A673 (cell line): ENCODE measurements at regions not wholly inside any gene's neighbourhood (a gene's known extent, or its start where the extent isn't known, plus 50 kb on each side); places are given as distances from the start of the nearest gene placed in this dataset.

Experiments used
- BruUV-seq: library from RNA; stranded (reverse); fragments of 400-500 nt; replicated peaks from 2 replicates; lab custom pipeline; 2021; lab: Mats Ljungman, UMichigan
- CTCF ChIA-PET: fragments of 300-600 bp; sonication (Branson Sonifier 250); formaldehyde crosslinking; loops from one replicate; lab custom pipeline; 2022; ENCODE audit warnings: antibody characterized with exemption; lab: Charles Lee
- POLR2A ChIA-PET: fragments of 300-600 bp; sonication (Branson Sonifier 250); formaldehyde crosslinking; loops from one replicate; lab custom pipeline; 2022; ENCODE audit warnings: antibody characterized with exemption; ENCODE audit not compliant: low non-redundant PET; lab: Charles Lee
- DNase-seq: peaks from one replicate; pipeline ENCODE4 v3.0.0-alpha.2; 2015; ENCODE audit warnings: low spot score
- H3K27ac ChIP-seq: fragments of 200-600 bp; sonication (generic); 2 replicates; pipeline ENCODE4 v1.5.1; 2016; ENCODE audit warnings: mixed run types, low read depth, mild to moderate bottlenecking, mixed read lengths, antibody characterized with exemption, low read length; ENCODE audit not compliant: poor library complexity, severe bottlenecking
- H3K27me3 ChIP-seq: fragments of 200-600 bp; sonication (generic); replicated peaks from 2 replicates; pipeline ENCODE4 v1.6.1; 2017; ENCODE audit warnings: mixed run types, low read depth, mild to moderate bottlenecking, mixed read lengths, antibody characterized with exemption, low read length; ENCODE audit not compliant: insufficient read depth, poor library complexity
- H3K36me3 ChIP-seq: fragments of 200-600 bp; sonication (generic); 2 replicates; pipeline ENCODE4 v1.6.1; 2016; ENCODE audit warnings: mixed run types, mild to moderate bottlenecking, mixed read lengths, antibody characterized with exemption, low read length; ENCODE audit not compliant: insufficient read depth, poor library complexity, severe bottlenecking
- H3K4me1 ChIP-seq: fragments of 200-600 bp; sonication (generic); 2 replicates; pipeline ENCODE4 v1.6.1; 2017; ENCODE audit warnings: mixed run types, mild to moderate bottlenecking, mixed read lengths, antibody characterized with exemption, low read length; ENCODE audit not compliant: insufficient read depth, poor library complexity, severe bottlenecking
- H3K4me3 ChIP-seq: fragments of 200-600 bp; sonication (generic); 2 replicates; pipeline ENCODE4 v1.5.1; 2016; ENCODE audit warnings: low read depth, mixed run types, mild to moderate bottlenecking, mixed read lengths, low read length; ENCODE audit not compliant: poor library complexity, severe bottlenecking
- H3K9me3 ChIP-seq: fragments of 200-600 bp; sonication (generic); 2 replicates; pipeline ENCODE4 v1.6.1; 2016; ENCODE audit warnings: mixed run types, low read depth, mild to moderate bottlenecking, mixed read lengths, antibody characterized with exemption, low read length; ENCODE audit not compliant: poor library complexity, severe bottlenecking
- CTCF ChIP-seq: fragments of 300-800, 200-600 bp; sonication (generic); conservative IDR thresholded peaks from 2 replicates; pipeline ENCODE4 v1.5.1; 2017; ENCODE audit warnings: low read depth, mild to moderate bottlenecking, antibody characterized with exemption, low read length, moderate library complexity, mixed read lengths
- EZH2 ChIP-seq: fragments of 200-600 bp; sonication (generic); IDR thresholded peaks from 2 replicates; pipeline ENCODE4 v1.6.1; 2017; ENCODE audit warnings: borderline replicate concordance, low read depth, mild to moderate bottlenecking, mixed read lengths, antibody characterized with exemption, low read length; ENCODE audit not compliant: poor library complexity, severe bottlenecking
- intact Hi-C: fragments of 100-400 bp; cut with micrococcal nuclease; formaldehyde crosslinking; loops from one replicate; pipeline ENCODE4 v1.10.0; 2022; ENCODE audit not compliant: unreplicated experiment

- no peak for DNase-seq
- CTCF ChIA-PET: no interaction called here
- intact Hi-C loops: no loop called here
- Histone ChIP-seq H3K36me3 (no peaks in the 10 kb centered on the region), H3K4me3 (no peak overlapping the region), H3K4me1 (no peaks in the 10 kb centered on the region), H3K9me3 (peaks cover 12% of the 10 kb centered on the region), H3K27ac (no peak overlapping the region), H3K27me3 (peaks cover 57% of the 10 kb centered on the region)
- POLR2A ChIA-PET: no interaction called here
- TF ChIP-seq CTCF (no peak), EZH2 (no peak)
- no TSS peak for BruUV-seq
These were observed 96.0 kb upstream of the TMTC1 start for GRCh38 chr12:29879606-29880308.

GRCh38 chr12:29869946-29870345, 86.2 kb upstream of the TMTC1 start:
- H3K4me1 ChIP-seq: no peaks in the 10 kb centered on the region
- CTCF ChIA-PET: no interaction called here
- no peaks in the 10 kb centered on the region for H3K36me3 ChIP-seq
- no peak for DNase-seq
- no peak overlapping the region for H3K27ac ChIP-seq
- TF ChIP-seq EZH2: no peak
- no peak for TF ChIP-seq CTCF
- H3K27me3 ChIP-seq: peaks cover 27% of the 10 kb centered on the region
- H3K4me3 ChIP-seq: no peak overlapping the region
- H3K9me3 ChIP-seq: no peaks in the 10 kb centered on the region
- intact Hi-C loops: no loop called here
- POLR2A ChIA-PET: no interaction called here
- BruUV-seq: no TSS peak

GRCh38 chr12:29867823-29868222, 84.1 kb upstream of the TMTC1 start:
- Histone ChIP-seq H3K4me3 (no peak overlapping the region), H3K27me3 (peaks cover 21% of the 10 kb centered on the region), H3K4me1 (no peaks in the 10 kb centered on the region), H3K36me3 (no peaks in the 10 kb centered on the region), H3K9me3 (no peaks in the 10 kb centered on the region), H3K27ac (no peak overlapping the region)
- no TSS peak for BruUV-seq
- no peak for TF ChIP-seq CTCF
- TF ChIP-seq EZH2: no peak
- intact Hi-C loops: no loop called here
- ChIA-PET POLR2A (no interaction called here), CTCF (no interaction called here)
- DNase-seq: no peak
